HEK293T (cell line): ENCODE measurements at regions not wholly inside any gene's neighbourhood (a gene's known extent, or its start where the extent isn't known, plus 50 kb on each side); places are given as distances from the start of the nearest gene placed in this dataset.

Source experiments
- CTCF ChIA-PET: fragments of 350-600 bp; formaldehyde crosslinking; extraction: SDS; loops from one replicate; lab custom pipeline; 2021; ENCODE audit warnings: antibody characterized with exemption, inconsistent platforms; lab: Yijun Ruan, JAX
- POLR2A ChIA-PET: fragments of 350-600 bp; formaldehyde crosslinking; extraction: SDS; loops from one replicate; lab custom pipeline; 2020; ENCODE audit warnings: antibody characterized with exemption, inconsistent platforms; lab: Yijun Ruan, JAX
- DNase-seq: peaks from one replicate; pipeline ENCODE4 v3.0.0; 2012; ENCODE audit warnings: mixed read lengths; ENCODE audit errors: extremely low spot score
- ARNT ChIP-seq: fragments of 450-650 bp; IDR thresholded peaks from 2 replicates; pipeline ENCODE4 v1.6.1; 2017; ENCODE audit warnings: mild to moderate bottlenecking
- BHLHE40 ChIP-seq: fragments of 450-650 bp; IDR thresholded peaks from 2 replicates; pipeline ENCODE4 v1.6.1; 2016; ENCODE audit warnings: mild to moderate bottlenecking, moderate library complexity, borderline replicate concordance
- CTBP1 ChIP-seq: fragments of 450-650 bp; IDR thresholded peaks from 2 replicates; pipeline ENCODE4 v1.6.1; 2016; ENCODE audit warnings: borderline replicate concordance
- ELF4 ChIP-seq: fragments of 450-650 bp; IDR thresholded peaks from 2 replicates; pipeline ENCODE4 v1.6.1; 2017; ENCODE audit warnings: antibody characterized with exemption
- FOXA1 ChIP-seq: fragments of 450-650 bp; IDR thresholded peaks from 2 replicates; pipeline ENCODE4 v1.6.1; 2016; ENCODE audit warnings: mild to moderate bottlenecking
- FOXK2 ChIP-seq: fragments of 450-650 bp; IDR thresholded peaks from 2 replicates; pipeline ENCODE4 v1.6.1; 2016; ENCODE audit warnings: mild to moderate bottlenecking
- FOXM1 ChIP-seq: fragments of 450-650 bp; IDR thresholded peaks from 2 replicates; pipeline ENCODE4 v1.6.1; 2017; ENCODE audit warnings: mild to moderate bottlenecking, borderline replicate concordance
- HDGF ChIP-seq: fragments of 450-650 bp; IDR thresholded peaks from 2 replicates; pipeline ENCODE4 v1.6.1; 2017; ENCODE audit warnings: antibody characterized with exemption, borderline replicate concordance
- L3MBTL2 ChIP-seq: fragments of 450-650 bp; conservative IDR thresholded peaks from 2 replicates; pipeline ENCODE4 v1.6.1; 2016; ENCODE audit warnings: mild to moderate bottlenecking
- LEF1 ChIP-seq: fragments of 450-650 bp; IDR thresholded peaks from 2 replicates; pipeline ENCODE4 v1.6.1; 2017; ENCODE audit warnings: mild to moderate bottlenecking, borderline replicate concordance
- NFRKB ChIP-seq: fragments of 450-650 bp; IDR thresholded peaks from 2 replicates; pipeline ENCODE4 v1.6.1; 2016; ENCODE audit warnings: mild to moderate bottlenecking, moderate library complexity
- PKNOX1 ChIP-seq: fragments of 450-650 bp; IDR thresholded peaks from 2 replicates; pipeline ENCODE4 v1.6.1; 2016
- SP1 ChIP-seq: fragments of 450-650 bp; IDR thresholded peaks from 2 replicates; pipeline ENCODE4 v1.6.1; 2017
- SUZ12 ChIP-seq: fragments of 450-650 bp; IDR thresholded peaks from 2 replicates; pipeline ENCODE4 v1.6.1; 2016; ENCODE audit warnings: mild to moderate bottlenecking
- TARDBP ChIP-seq: fragments of 450-650 bp; IDR thresholded peaks from 2 replicates; pipeline ENCODE4 v1.6.1; 2016
- ZNF384 ChIP-seq: fragments of 450-650 bp; IDR thresholded peaks from 2 replicates; pipeline ENCODE4 v1.6.1; 2016

DNA sequence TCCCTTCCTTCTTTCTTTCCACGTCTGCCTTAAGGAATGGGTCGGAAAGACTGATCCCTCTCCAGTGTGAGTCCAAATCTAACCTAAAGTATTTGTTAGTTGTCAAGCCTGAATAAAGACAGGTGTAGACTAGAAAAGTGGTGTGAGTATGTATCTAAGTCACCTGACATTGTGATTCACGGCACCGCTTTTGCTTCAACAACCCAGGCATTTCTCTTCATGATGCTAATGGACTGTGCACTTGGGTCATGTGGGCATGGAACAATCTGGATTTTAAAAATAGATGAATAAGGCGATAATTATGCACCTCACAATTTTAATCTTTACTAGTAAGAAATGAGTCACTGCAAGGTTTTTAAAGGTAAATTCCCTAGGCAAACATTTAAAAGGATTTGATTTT lies 107.5 kb downstream of the LIPG start:
- POLR2A ChIA-PET = no interaction called here
- no peak for DNase-seq
- TF ChIP-seq BHLHE40 (no peak), ZNF384 (no peak), L3MBTL2 (no peak), FOXK2 (no peak), FOXA1 (no peak), ELF4 (no peak), NFRKB (no peak), LEF1 (no peak), PKNOX1 (no peak), FOXM1 (no peak), HDGF (no peak), CTBP1 (no peak), SP1 (no peak), SUZ12 (no peak), TARDBP (no peak), ARNT (no peak)
- CTCF ChIA-PET = no interaction called here

- CTCF ChIA-PET = no interaction called here
- no peak for DNase-seq
- no peak for TF ChIP-seq HDGF
- no peak for TF ChIP-seq LEF1
- TF ChIP-seq SP1 = no peak
- TF ChIP-seq CTBP1 = no peak
- TF ChIP-seq FOXM1 = no peak
- TF ChIP-seq L3MBTL2 = no peak
- no peak for TF ChIP-seq ARNT
- POLR2A ChIA-PET = no interaction called here
These were observed 106.9 kb downstream of the LIPG start for GRCh38 chr18:49668574-49669275.

DNA sequence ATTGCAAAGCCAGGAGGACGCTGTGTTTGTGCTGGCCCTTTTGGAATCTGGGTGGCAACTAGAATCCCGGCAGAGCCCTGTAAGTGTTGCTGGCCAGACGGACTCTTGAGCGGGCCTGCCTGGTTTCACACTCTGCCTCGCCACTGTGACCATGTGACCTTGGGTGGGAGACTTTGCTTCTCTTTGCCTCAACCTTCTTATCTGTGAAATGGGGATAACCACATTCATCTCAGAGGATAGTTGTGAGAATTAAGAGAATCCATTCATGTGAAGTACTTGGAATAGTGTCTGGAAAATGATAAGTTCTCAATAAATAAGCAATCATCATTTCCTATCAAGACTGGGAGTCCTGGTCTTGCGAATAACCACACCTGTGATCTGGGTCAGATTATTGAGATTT lies 105.6 kb downstream of the LIPG start:
- ChIA-PET CTCF (no interaction called here), POLR2A (no interaction called here)
- no peak for DNase-seq
- TF ChIP-seq SUZ12 (no peak), LEF1 (no peak), ELF4 (no peak), ARNT (no peak), FOXK2 (no peak), PKNOX1 (no peak), ZNF384 (no peak)

DNA sequence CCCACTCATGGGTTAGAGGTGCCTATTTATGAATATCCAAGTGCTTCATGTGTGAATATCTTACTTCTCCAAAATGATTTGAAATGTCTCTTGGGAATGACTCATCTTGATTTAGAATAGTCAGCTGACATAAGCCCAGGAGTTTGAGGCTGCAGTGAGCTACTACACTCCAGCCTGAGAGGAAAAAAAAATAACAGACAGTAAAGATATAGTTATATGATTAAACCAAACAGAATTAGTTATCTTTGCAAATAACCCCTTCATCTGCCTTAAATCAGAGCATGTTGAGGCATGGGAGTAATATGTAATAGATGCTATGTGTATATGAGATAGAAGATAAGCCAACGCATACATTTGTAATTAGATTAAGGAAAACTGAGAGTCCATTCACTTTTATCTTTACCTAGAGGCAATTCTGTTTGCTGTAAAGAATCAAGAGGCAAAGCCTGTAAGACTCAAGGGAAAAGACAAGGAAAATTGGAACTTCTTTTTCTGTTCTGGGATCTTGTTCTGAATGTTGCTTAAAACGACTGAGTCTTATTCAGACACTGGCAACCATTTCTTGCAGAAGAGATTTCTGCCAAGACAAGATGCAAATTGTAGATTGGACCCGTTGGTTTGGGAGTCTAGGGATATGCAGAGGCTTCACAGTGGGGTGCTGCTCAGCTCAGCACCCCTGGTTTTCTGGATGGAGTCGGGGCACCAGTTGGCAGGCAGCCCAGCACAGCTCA lies 104.4 kb downstream of the LIPG start:
- CTCF ChIA-PET = interaction anchor here (0.7 kb wide), 1 partner anchor 13 kb away, joined by 3 read pairs; no protein-coding TSS in a partner anchor
- TF ChIP-seq PKNOX1 (no peak), FOXM1 (no peak), CTBP1 (no peak), L3MBTL2 (no peak), ARNT (no peak), SUZ12 (no peak), LEF1 (no peak), FOXA1 (no peak), TARDBP (no peak), NFRKB (no peak), ZNF384 (no peak), BHLHE40 (no peak), SP1 (no peak)
- POLR2A ChIA-PET = no interaction called here
- no peak for DNase-seq

GRCh38 chr18:49663899-49664890 lies 102.3 kb downstream of the LIPG start:
- ChIA-PET CTCF (no interaction called here), POLR2A (no interaction called here)
- TF ChIP-seq PKNOX1 (no peak), FOXK2 (no peak), BHLHE40 (no peak), SP1 (no peak), SUZ12 (no peak), L3MBTL2 (no peak), ARNT (no peak), NFRKB (no peak)
- no peak for DNase-seq
